IMR-90 (cell line): ENCODE measurements at regions not wholly inside any gene's neighbourhood (a gene's known extent, or its start where the extent isn't known, plus 50 kb on each side); places are given as distances from the start of the nearest gene placed in this dataset.
"Not testable (repeated sequence)": the region's sequence is repeated elsewhere in the genome, so short reads cannot be mapped to it uniquely, and the experiment has no call there.

Experiments used
- ATAC-seq: fragments of 200-7000 bp; cut with Tn5 transposase; 2 replicates; pipeline ENCODE4 v1.9.1; 2020; ENCODE audit warnings: low read depth, mild to moderate bottlenecking, moderate library complexity
- BruUV-seq: library from RNA; stranded (reverse); fragments of 400-500 nt; replicated peaks from 2 replicates; lab custom pipeline; 2021; lab: Mats Ljungman, UMichigan
- CTCF ChIA-PET: fragments of 300-600 bp; formaldehyde crosslinking; extraction: SDS; loops from one replicate; lab custom pipeline; 2021; ENCODE audit warnings: antibody characterized with exemption; lab: Yijun Ruan, JAX
- POLR2A ChIA-PET: fragments of 300-600 bp; sonication (Branson Sonifier 250); formaldehyde crosslinking; loops from one replicate; lab custom pipeline; 2022; ENCODE audit warnings: antibody characterized with exemption; ENCODE audit not compliant: unreplicated experiment; lab: Charles Lee
- DNase-seq: peaks from one replicate; pipeline ENCODE4 v3.0.0; 2013
- H2AFZ ChIP-seq: replicated peaks from 2 replicates; pipeline ENCODE3; 2013; ENCODE audit warnings: low read length, mild to moderate bottlenecking; ENCODE audit not compliant: poor library complexity
- H2AK5ac ChIP-seq: 2 replicates; pipeline ENCODE4 v1.6.1; 2013; ENCODE audit warnings: low read depth, low read length, inconsistent platforms
- H2AK9ac ChIP-seq: replicated peaks from 2 replicates; pipeline ENCODE3; 2013; ENCODE audit warnings: mild to moderate bottlenecking, low read depth, low read length, moderate library complexity; ENCODE audit not compliant: poor library complexity
- H2BK120ac ChIP-seq: 2 replicates; pipeline ENCODE4 v1.6.1; 2013; ENCODE audit warnings: low read depth, low read length, inconsistent platforms
- H2BK15ac ChIP-seq: 3 replicates; pipeline ENCODE4 v1.6.1; 2013; ENCODE audit warnings: low read depth, low read length, inconsistent platforms
- H2BK20ac ChIP-seq: 2 replicates; pipeline ENCODE4 v1.6.1; 2013; ENCODE audit warnings: low read depth, mild to moderate bottlenecking, inconsistent platforms, low read length, moderate library complexity
- H2BK5ac ChIP-seq: 2 replicates; pipeline ENCODE4 v1.6.1; 2013; ENCODE audit warnings: mild to moderate bottlenecking, low read depth, low read length, inconsistent platforms; ENCODE audit not compliant: poor library complexity, severe bottlenecking
- H3K14ac ChIP-seq: replicated peaks from 2 replicates; pipeline ENCODE4 v1.6.1; 2013; ENCODE audit warnings: low read depth, low read length, inconsistent platforms
- H3K18ac ChIP-seq: 2 replicates; pipeline ENCODE4 v1.6.1; 2013; ENCODE audit warnings: low read depth, low read length, control low read depth
- H3K23ac ChIP-seq: 2 replicates; pipeline ENCODE4 v1.6.1; 2013; ENCODE audit warnings: low read depth, low read length, inconsistent platforms
- H3K27ac ChIP-seq: 2 replicates; pipeline ENCODE4 v1.5.1; 2013; ENCODE audit warnings: mild to moderate bottlenecking, control low read depth, low read length; ENCODE audit not compliant: insufficient read depth
- H3K27me3 ChIP-seq: 2 replicates; pipeline ENCODE4 v1.6.1; 2013; ENCODE audit warnings: low read length; ENCODE audit not compliant: control insufficient read depth, insufficient read depth
- H3K36me3 ChIP-seq: 2 replicates; pipeline ENCODE4 v1.6.1; 2013; ENCODE audit warnings: low read length, mixed read lengths; ENCODE audit not compliant: control insufficient read depth, insufficient read depth
- H3K4ac ChIP-seq: 2 replicates; pipeline ENCODE4 v1.6.1; 2013; ENCODE audit warnings: low read depth, low read length, inconsistent platforms
- H3K4me1 ChIP-seq: 2 replicates; pipeline ENCODE4 v1.6.1; 2013; ENCODE audit warnings: low read length, mixed read lengths; ENCODE audit not compliant: control insufficient read depth, insufficient read depth
- H3K4me2 ChIP-seq: 2 replicates; pipeline ENCODE4 v1.6.1; 2013; ENCODE audit warnings: low read depth, mild to moderate bottlenecking, control low read depth, low read length, moderate library complexity
- H3K4me3 ChIP-seq: 2 replicates; pipeline ENCODE4 v1.5.1; 2013; ENCODE audit warnings: low read depth, mild to moderate bottlenecking, control low read depth, low read length, moderate library complexity; ENCODE audit not compliant: insufficient read depth
- H3K56ac ChIP-seq: 2 replicates; pipeline ENCODE4 v1.6.1; 2013; ENCODE audit warnings: low read length, inconsistent platforms; ENCODE audit not compliant: insufficient read depth; ENCODE audit errors: extremely low read depth
- H3K79me1 ChIP-seq, 2 experiments: 2 replicates each; pipeline ENCODE4 v1.6.1; 2013; ENCODE audit warnings: low read length in 2 of 2, inconsistent platforms in 1 of 2, low read depth in 1 of 2
- H3K9ac ChIP-seq: 2 replicates; pipeline ENCODE4 v1.6.1; 2013; ENCODE audit warnings: low read depth, low read length, control low read depth
- H3K9me1 ChIP-seq: 2 replicates; pipeline ENCODE4 v1.6.1; 2013; ENCODE audit warnings: low read length, inconsistent platforms; ENCODE audit not compliant: insufficient read depth
- H3K9me3 ChIP-seq: 2 replicates; pipeline ENCODE4 v1.6.1; 2013; ENCODE audit warnings: low read length; ENCODE audit not compliant: control insufficient read depth, insufficient read depth
- H4K20me1 ChIP-seq: 2 replicates; pipeline ENCODE4 v1.6.1; 2013; ENCODE audit warnings: low read length, inconsistent platforms; ENCODE audit not compliant: insufficient read depth
- H4K5ac ChIP-seq: 2 replicates; pipeline ENCODE4 v1.6.1; 2013; ENCODE audit warnings: mild to moderate bottlenecking, low read depth, low read length, control low read depth
- H4K8ac ChIP-seq, 2 experiments: 2 replicates each; pipeline ENCODE4 v1.6.1; 2013; ENCODE audit warnings: low read depth in 2 of 2, low read length in 2 of 2, control low read depth in 1 of 2, inconsistent platforms in 1 of 2
- H4K91ac ChIP-seq: 2 replicates; pipeline ENCODE4 v1.6.1; 2013; ENCODE audit warnings: low read depth, low read length, inconsistent platforms; ENCODE audit not compliant: insufficient read depth
- WGBS, 2 experiments: methylation state at CpG; one replicate each; pipeline versions ENCODE4 v1.1.5 to v1.1.7; 2013; ENCODE audit warnings: missing lambda C conversion rate in 2 of 2; ENCODE audit not compliant: insufficient read length in 1 of 2; ENCODE audit errors: extremely low coverage in 2 of 2; 5-methylcytosine and 5-hydroxymethylcytosine counted together
- dilution Hi-C: fragments of 300-500 bp; cut with HindIII; formaldehyde crosslinking; loops from one replicate; pipeline ENCODE4 v1.14.3; 2018; ENCODE audit warnings: low sequenced_read_pairs; ENCODE audit not compliant: unreplicated experiment
- in situ Hi-C: fragments of 300-500 bp; cut with MboI; formaldehyde crosslinking; loops from 3 replicates; pipeline ENCODE4 v1.14.3; 2019; ENCODE audit warnings: low sequenced_read_pairs, inconsistent platforms, mixed read lengths
- intact Hi-C: fragments of 100-400 bp; cut with micrococcal nuclease; formaldehyde crosslinking; loops from 2 replicates; pipeline ENCODE4 v1.10.0; 2022

GRCh38 chr3:144854020-144854419 lies 882.4 kb downstream of the DIPK2A start:
- H2AK5ac ChIP-seq, H2AK9ac ChIP-seq, POLR2A ChIA-PET, ATAC-seq, DNase-seq, H2BK120ac ChIP-seq, H3K56ac ChIP-seq, H3K4ac ChIP-seq, H2BK5ac ChIP-seq, H4K5ac ChIP-seq, H4K20me1 ChIP-seq, H3K9ac ChIP-seq, H3K4me2 ChIP-seq, H4K8ac ChIP-seq, H3K18ac ChIP-seq, in situ Hi-C loops, dilution Hi-C loops, H3K9me1 ChIP-seq, H3K79me1 ChIP-seq, H3K4me3 ChIP-seq, H3K36me3 ChIP-seq, H2BK15ac ChIP-seq, H3K27me3 ChIP-seq, H3K27ac ChIP-seq, H4K91ac ChIP-seq, H2BK20ac ChIP-seq, H2AFZ ChIP-seq, H3K23ac ChIP-seq, BruUV-seq, CTCF ChIA-PET, H3K4me1 ChIP-seq, H3K14ac ChIP-seq, intact Hi-C loops, H3K9me3 ChIP-seq: not testable (repeated sequence)
- WGBS, 2 experiments, result no CpG with 5 or more reads among the region's 9 CpGs
